Activated CD8-positive, alpha-beta T cell treated with anti-CD3 and anti-CD28 coated beads for 36 hours (primary cell): ENCODE measurements at regions not wholly inside any gene's neighbourhood (a gene's known extent, or its start where the extent isn't known, plus 50 kb on each side); places are given as distances from the start of the nearest gene placed in this dataset.

Source experiments
- ATAC-seq: fragments of 200-7000 bp; cut with Tn5 transposase; one replicate; pipeline ENCODE4 v1.10.0; 2021; ENCODE audit warnings: mild to moderate bottlenecking, moderate library complexity
- CTCF ChIA-PET: fragments of 350-600 bp; sonication (Branson Sonifier 250); formaldehyde crosslinking; loops from one replicate; lab custom pipeline; 2021; ENCODE audit warnings: antibody characterized with exemption; lab: Charles Lee
- POLR2A ChIA-PET: fragments of 350-600 bp; sonication (Branson Sonifier 250); formaldehyde crosslinking; loops from one replicate; lab custom pipeline; 2021; ENCODE audit warnings: antibody characterized with exemption; lab: Charles Lee
- DNase-seq: peaks from one replicate; pipeline ENCODE4 v3.0.0-alpha.2; 2020
- H3K27ac Mint-ChIP-seq: one replicate; pipeline ENCODE4 v1.8.0; 2021; ENCODE audit warnings: mild to moderate bottlenecking, mixed read lengths
- H3K27me3 Mint-ChIP-seq: one replicate; pipeline ENCODE4 v1.8.0; 2021; ENCODE audit warnings: mixed read lengths
- H3K36me3 Mint-ChIP-seq: one replicate; pipeline ENCODE4 v1.8.0; 2021; ENCODE audit warnings: low read depth, mixed read lengths
- H3K4me1 Mint-ChIP-seq: one replicate; pipeline ENCODE4 v1.8.0; 2021; ENCODE audit warnings: low read depth, mixed read lengths
- H3K4me3 Mint-ChIP-seq: one replicate; pipeline ENCODE4 v1.8.0; 2021; ENCODE audit warnings: mild to moderate bottlenecking, moderate library complexity, mixed read lengths
- H3K9me3 Mint-ChIP-seq: one replicate; pipeline ENCODE4 v1.8.0; 2021; ENCODE audit warnings: mixed read lengths
- intact Hi-C: fragments of 100-400 bp; cut with micrococcal nuclease; formaldehyde crosslinking; loops from one replicate; pipeline ENCODE4 v1.10.0; 2022
- TF ChIP-seq, protein P1 (sequence below): fragments of 200-600 bp; IDR thresholded peaks from one replicate; pipeline ENCODE4 v1.8.0; 2022; ENCODE audit warnings: antibody characterized with exemption, mild to moderate bottlenecking

DNA sequence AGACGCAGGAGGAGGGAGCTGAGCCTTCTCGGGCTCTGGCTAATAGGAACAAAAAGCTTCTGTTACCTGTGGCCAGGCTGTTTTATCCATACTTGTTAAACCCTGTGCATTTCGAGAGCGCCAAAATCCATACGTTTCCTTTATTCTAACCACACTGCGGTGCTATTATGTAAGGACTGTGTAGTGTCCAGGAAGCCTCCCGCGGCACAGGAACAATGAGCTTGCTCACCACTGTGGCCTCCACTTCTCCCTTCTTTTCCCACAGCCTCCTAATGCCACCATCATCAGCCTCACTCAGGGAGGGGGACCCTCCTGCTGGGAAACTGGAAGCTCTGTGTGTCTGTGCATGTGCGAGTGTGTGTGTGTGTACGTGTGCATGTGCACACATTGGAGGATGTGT is 268.5 kb downstream of the HAUS1 start:
- ChIA-PET POLR2A (no interaction called here), CTCF (interaction anchor here (1.7 kb wide), 1 partner anchor 199 kb away, joined by 4 read pairs; a partner anchor contains a TSS)
- ATAC-seq (no peak), DNase-seq (no peak)
- TF ChIP-seq, protein P1, sequence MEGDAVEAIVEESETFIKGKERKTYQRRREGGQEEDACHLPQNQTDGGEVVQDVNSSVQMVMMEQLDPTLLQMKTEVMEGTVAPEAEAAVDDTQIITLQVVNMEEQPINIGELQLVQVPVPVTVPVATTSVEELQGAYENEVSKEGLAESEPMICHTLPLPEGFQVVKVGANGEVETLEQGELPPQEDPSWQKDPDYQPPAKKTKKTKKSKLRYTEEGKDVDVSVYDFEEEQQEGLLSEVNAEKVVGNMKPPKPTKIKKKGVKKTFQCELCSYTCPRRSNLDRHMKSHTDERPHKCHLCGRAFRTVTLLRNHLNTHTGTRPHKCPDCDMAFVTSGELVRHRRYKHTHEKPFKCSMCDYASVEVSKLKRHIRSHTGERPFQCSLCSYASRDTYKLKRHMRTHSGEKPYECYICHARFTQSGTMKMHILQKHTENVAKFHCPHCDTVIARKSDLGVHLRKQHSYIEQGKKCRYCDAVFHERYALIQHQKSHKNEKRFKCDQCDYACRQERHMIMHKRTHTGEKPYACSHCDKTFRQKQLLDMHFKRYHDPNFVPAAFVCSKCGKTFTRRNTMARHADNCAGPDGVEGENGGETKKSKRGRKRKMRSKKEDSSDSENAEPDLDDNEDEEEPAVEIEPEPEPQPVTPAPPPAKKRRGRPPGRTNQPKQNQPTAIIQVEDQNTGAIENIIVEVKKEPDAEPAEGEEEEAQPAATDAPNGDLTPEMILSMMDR = no peak
- no peaks in the 10 kb centered on the region for H3K27me3 Mint-ChIP-seq
- intact Hi-C loops = no loop called here
- H3K36me3 Mint-ChIP-seq = no peaks in the 10 kb centered on the region
- no peaks in the 10 kb centered on the region for H3K4me1 Mint-ChIP-seq
- no peak overlapping the region for H3K27ac Mint-ChIP-seq
- H3K4me3 Mint-ChIP-seq = no peak overlapping the region
- H3K9me3 Mint-ChIP-seq = no peaks in the 10 kb centered on the region

DNA sequence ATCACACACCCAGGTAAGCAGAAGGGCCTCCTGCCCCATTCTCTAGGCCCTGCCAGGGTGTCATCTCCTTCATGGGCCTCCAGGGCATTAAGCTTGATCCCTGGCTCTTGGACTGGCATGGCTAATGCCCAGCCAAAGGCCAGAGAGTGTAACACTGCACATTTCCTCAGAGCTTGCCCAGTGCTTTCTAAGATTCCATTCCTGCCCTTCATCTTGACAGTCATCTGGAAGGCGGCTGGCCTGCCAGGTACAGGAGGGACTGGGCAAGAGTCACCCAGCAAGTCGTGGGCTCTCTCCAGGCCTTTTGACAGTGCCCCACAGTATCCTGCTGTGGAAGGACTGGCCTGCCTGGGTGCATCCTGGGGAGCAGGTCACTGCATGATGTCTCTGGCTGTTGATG is 268.9 kb downstream of the HAUS1 start:
- no peaks in the 10 kb centered on the region for H3K36me3 Mint-ChIP-seq
- no peaks in the 10 kb centered on the region for H3K4me1 Mint-ChIP-seq
- no peak overlapping the region for H3K27ac Mint-ChIP-seq
- TF ChIP-seq, protein P1 = no peak
- ChIA-PET CTCF (interaction anchor here (1.7 kb wide), 1 partner anchor 199 kb away, joined by 4 read pairs; a partner anchor contains a TSS), POLR2A (no interaction called here)
- no peaks in the 10 kb centered on the region for H3K9me3 Mint-ChIP-seq
- no peak overlapping the region for H3K4me3 Mint-ChIP-seq
- no peaks in the 10 kb centered on the region for H3K27me3 Mint-ChIP-seq
- ATAC-seq = no peak
- intact Hi-C loops = no loop called here
- DNase-seq = no peak

DNA sequence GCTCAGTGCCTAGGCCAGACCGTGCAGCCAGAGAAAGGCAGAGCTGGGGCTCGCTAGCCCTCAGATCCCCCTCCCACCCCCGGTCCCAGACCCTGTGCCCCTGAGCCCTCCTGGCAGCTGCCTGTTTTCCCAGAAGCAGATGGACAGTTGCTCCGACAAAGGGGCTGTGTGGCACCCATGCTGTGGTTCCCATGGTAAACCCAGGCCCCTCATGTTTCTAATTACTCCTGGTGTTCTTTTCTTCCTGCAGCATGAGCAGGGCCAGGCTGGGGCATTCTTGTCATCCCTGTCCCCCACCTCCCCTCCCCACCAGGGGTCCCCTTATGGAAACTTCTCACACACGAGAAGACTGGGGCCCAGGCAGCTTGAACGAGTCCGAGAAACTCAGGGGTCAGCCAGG is 269.6 kb downstream of the HAUS1 start:
- H3K4me1 Mint-ChIP-seq = no peaks in the 10 kb centered on the region
- TF ChIP-seq, protein P1 = no peak
- H3K27ac Mint-ChIP-seq = no peak overlapping the region
- no peaks in the 10 kb centered on the region for H3K9me3 Mint-ChIP-seq
- no peak overlapping the region for H3K4me3 Mint-ChIP-seq
- ChIA-PET POLR2A (no interaction called here), CTCF (interaction anchor here (1.7 kb wide), 1 partner anchor 200 kb away, joined by 4 read pairs; a partner anchor contains a TSS)
- H3K27me3 Mint-ChIP-seq = no peaks in the 10 kb centered on the region
- ATAC-seq = no peak
- intact Hi-C loops = no loop called here
- no peak for DNase-seq
- H3K36me3 Mint-ChIP-seq = no peaks in the 10 kb centered on the region

DNA sequence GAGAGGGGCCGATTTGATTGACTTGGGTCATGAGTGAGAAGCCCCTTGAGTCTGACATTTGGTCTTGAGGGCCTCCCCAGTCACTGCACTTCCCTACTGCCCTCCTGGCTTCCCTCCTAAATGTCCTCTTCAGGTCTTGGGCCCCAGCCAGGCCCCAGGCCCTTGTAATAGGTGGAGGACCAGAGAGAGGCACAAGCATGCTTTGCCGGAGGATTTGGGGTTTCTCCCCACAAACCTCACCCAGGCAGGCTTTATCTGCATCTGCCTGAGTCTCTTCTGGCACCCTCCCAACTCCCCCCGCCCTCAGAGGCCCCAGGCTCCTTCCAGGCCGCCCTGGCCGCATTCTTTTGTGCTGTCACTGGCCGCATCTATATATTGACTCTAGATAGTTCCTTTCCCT is 270.7 kb downstream of the HAUS1 start:
- Mint-ChIP-seq H3K9me3 (no peaks in the 10 kb centered on the region), H3K27ac (no peak overlapping the region), H3K4me3 (no peak overlapping the region), H3K36me3 (no peaks in the 10 kb centered on the region), H3K4me1 (no peaks in the 10 kb centered on the region), H3K27me3 (no peaks in the 10 kb centered on the region)
- DNase-seq (no peak), ATAC-seq (no peak)
- ChIA-PET POLR2A (no interaction called here), CTCF (no interaction called here)
- TF ChIP-seq, protein P1 = no peak
- intact Hi-C loops = no loop called here

DNA sequence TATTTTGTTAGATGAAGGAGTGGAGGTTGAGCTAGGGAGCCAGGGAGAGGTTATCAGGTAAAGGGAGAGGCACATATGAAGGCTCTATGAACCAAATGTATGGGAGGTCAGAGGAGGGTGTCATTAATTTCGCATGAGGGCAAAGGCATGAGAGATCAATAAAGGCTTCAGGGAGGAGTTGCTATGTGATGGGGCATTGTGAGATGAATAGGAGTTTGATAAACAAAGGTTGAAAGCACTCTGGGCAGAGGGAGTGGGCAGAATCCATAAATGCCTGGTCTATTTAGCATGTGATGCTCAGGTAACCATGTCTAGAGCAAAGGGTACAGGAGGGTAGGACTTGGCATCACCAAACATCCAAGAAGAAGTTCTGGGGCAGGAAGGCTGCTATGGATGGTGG is 273.4 kb downstream of the HAUS1 start:
- no peaks in the 10 kb centered on the region for H3K4me1 Mint-ChIP-seq
- no peak for ATAC-seq
- TF ChIP-seq, protein P1 = no peak
- DNase-seq = no peak
- H3K9me3 Mint-ChIP-seq = no peaks in the 10 kb centered on the region
- no peak overlapping the region for H3K27ac Mint-ChIP-seq
- POLR2A ChIA-PET = interaction anchor here (1.0 kb wide), 1 partner anchor 9 kb away, joined by 3 read pairs; no protein-coding TSS in a partner anchor
- H3K36me3 Mint-ChIP-seq = no peaks in the 10 kb centered on the region
- no peak overlapping the region for H3K4me3 Mint-ChIP-seq
- intact Hi-C loops = no loop called here
- H3K27me3 Mint-ChIP-seq = no peaks in the 10 kb centered on the region
- CTCF ChIA-PET = no interaction called here
